Mesenchymal stem cell (in vitro differentiated cells and primary cell): ENCODE measurements at regions not wholly inside any gene's neighbourhood (a gene's known extent, or its start where the extent isn't known, plus 50 kb on each side); places are given as distances from the start of the nearest gene placed in this dataset.

Experiments
- DNase-seq: peaks from one replicate; pipeline ENCODE4 v3.0.0-alpha.2; 2013
- H2AFZ ChIP-seq: one replicate; pipeline ENCODE4 v1.6.1; 2013; ENCODE audit warnings: low read depth, mild to moderate bottlenecking, control low read depth, inconsistent platforms, low read length, moderate library complexity
- H2AK5ac ChIP-seq: 2 replicates; pipeline ENCODE4 v1.6.1; 2013; ENCODE audit warnings: low read length, moderate library complexity, mild to moderate bottlenecking, inconsistent platforms; ENCODE audit not compliant: severe bottlenecking
- H2BK120ac ChIP-seq: one replicate; pipeline ENCODE4 v1.6.1; 2013; ENCODE audit warnings: low read depth, mild to moderate bottlenecking, inconsistent platforms, low read length, moderate library complexity
- H2BK12ac ChIP-seq, 2 experiments: one replicate each; pipeline ENCODE4 v1.6.1; 2013; ENCODE audit warnings: inconsistent platforms in 2 of 2, low read length in 2 of 2, mild to moderate bottlenecking in 2 of 2, moderate library complexity in 2 of 2, control low read depth in 1 of 2
- H2BK15ac ChIP-seq: one replicate; pipeline ENCODE4 v1.6.1; 2013; ENCODE audit warnings: mild to moderate bottlenecking, low read depth, inconsistent platforms; ENCODE audit not compliant: poor library complexity, severe bottlenecking
- H2BK5ac ChIP-seq: 2 replicates; pipeline ENCODE4 v1.6.1; 2013; ENCODE audit warnings: low read depth, mild to moderate bottlenecking, low read length, control low read depth, inconsistent platforms; ENCODE audit not compliant: poor library complexity, severe bottlenecking
- H3K14ac ChIP-seq, 2 experiments: one replicate each; pipeline ENCODE4 v1.6.1; 2013; ENCODE audit warnings: inconsistent platforms in 2 of 2, low read length in 2 of 2, control low read depth in 1 of 2, mild to moderate bottlenecking in 1 of 2, moderate library complexity in 1 of 2
- H3K18ac ChIP-seq, 2 experiments: one replicate each; pipeline ENCODE4 v1.6.1; 2013; ENCODE audit warnings: inconsistent platforms in 2 of 2, low read length in 2 of 2, control low read depth in 1 of 2, low read depth in 1 of 2, mild to moderate bottlenecking in 1 of 2
- H3K23ac ChIP-seq, 2 experiments: one replicate each; pipeline ENCODE4 v1.6.1; 2013; ENCODE audit warnings: inconsistent platforms in 2 of 2, low read length in 2 of 2, mild to moderate bottlenecking in 2 of 2, moderate library complexity in 2 of 2, control low read depth in 1 of 2
- H3K27ac ChIP-seq: 2 replicates; pipeline ENCODE4 v1.5.1; 2013; ENCODE audit warnings: mild to moderate bottlenecking, moderate library complexity, low read length, control low read depth, inconsistent platforms; ENCODE audit not compliant: poor library complexity, severe bottlenecking
- H3K27me3 ChIP-seq, 2 experiments: 2 replicates each; pipeline versions ENCODE4 v1.6.1 to v1.7.0; 2013; ENCODE audit warnings: low read length in 2 of 2, mild to moderate bottlenecking in 2 of 2, moderate library complexity in 2 of 2, control low read depth in 1 of 2, inconsistent platforms in 1 of 2; ENCODE audit not compliant: control insufficient read depth in 1 of 2, insufficient read depth in 1 of 2
- H3K36me3 ChIP-seq, 2 experiments: 2 replicates each; pipeline versions ENCODE4 v1.6.1 to v1.7.0; 2013; ENCODE audit warnings: low read length in 2 of 2, control low read depth in 1 of 2, inconsistent platforms in 1 of 2, low read depth in 1 of 2, mild to moderate bottlenecking in 1 of 2; ENCODE audit not compliant: insufficient read depth in 2 of 2, control insufficient read depth in 1 of 2
- H3K4ac ChIP-seq, 2 experiments: one replicate each; pipeline ENCODE4 v1.6.1; 2013; ENCODE audit warnings: inconsistent platforms in 2 of 2, low read length in 2 of 2, mild to moderate bottlenecking in 2 of 2, moderate library complexity in 2 of 2, control low read depth in 1 of 2, low read depth in 1 of 2
- H3K4me1 ChIP-seq: 2 replicates; pipeline ENCODE4 v1.6.1; 2013; ENCODE audit warnings: low read depth, low read length, control low read depth; ENCODE audit not compliant: control insufficient read depth, insufficient read depth
- H3K4me2 ChIP-seq: 2 replicates; pipeline ENCODE4 v1.6.1; 2013; ENCODE audit warnings: low read length, mild to moderate bottlenecking, inconsistent platforms; ENCODE audit not compliant: poor library complexity, severe bottlenecking
- H3K4me3 ChIP-seq, 2 experiments: 2 replicates each; pipeline versions ENCODE4 v1.5.1 to v1.7.0; 2013; ENCODE audit warnings: low read length in 2 of 2, mild to moderate bottlenecking in 2 of 2, control low read depth in 1 of 2, low read depth in 1 of 2; ENCODE audit not compliant: insufficient read depth in 1 of 2
- H3K79me1 ChIP-seq: replicated peaks from 2 replicates; pipeline ENCODE4 v1.6.1; 2013; ENCODE audit warnings: mild to moderate bottlenecking, control low read depth, low read length, inconsistent platforms; ENCODE audit not compliant: poor library complexity, severe bottlenecking
- H3K9ac ChIP-seq: 2 replicates; pipeline ENCODE4 v1.7.0; 2013; ENCODE audit warnings: mild to moderate bottlenecking, low read length, moderate library complexity
- H3K9me3 ChIP-seq: 2 replicates; pipeline ENCODE4 v1.7.0; 2013; ENCODE audit warnings: mild to moderate bottlenecking, low read length; ENCODE audit not compliant: control insufficient read depth
- H4K8ac ChIP-seq: one replicate; pipeline ENCODE4 v1.6.1; 2013; ENCODE audit warnings: inconsistent platforms, mild to moderate bottlenecking, low read length, moderate library complexity
- H4K91ac ChIP-seq: one replicate; pipeline ENCODE4 v1.6.1; 2013; ENCODE audit warnings: mild to moderate bottlenecking, low read length, inconsistent platforms
- WGBS: methylation state at CpG from one replicate; pipeline ENCODE4 v1.1.7; 2013; ENCODE audit warnings: mixed read lengths; 5-methylcytosine and 5-hydroxymethylcytosine counted together

GRCh38 chr2:41622301-41622700, 425.5 kb upstream of the PKDCC start:
- H3K4me3 ChIP-seq: no peak overlapping the region
- H3K4ac ChIP-seq: no peak overlapping the region
- H4K8ac ChIP-seq: no peak overlapping the region
- 93% methylated on average over 4 of the region's 5 CpGs for WGBS
- no peaks in the 10 kb centered on the region for H3K36me3 ChIP-seq
- no peak overlapping the region for H3K14ac ChIP-seq
- no peak overlapping the region for H2BK120ac ChIP-seq
- H3K4me1 ChIP-seq: no peaks in the 10 kb centered on the region
- no peak for DNase-seq
- no peak overlapping the region for H3K9ac ChIP-seq
- no peak overlapping the region for H4K91ac ChIP-seq
- H3K18ac ChIP-seq: no peak overlapping the region
- H2BK5ac ChIP-seq: no peak overlapping the region
- H2AK5ac ChIP-seq: no peak overlapping the region
- no peaks in the 10 kb centered on the region for H3K27me3 ChIP-seq
- no peak overlapping the region for H2BK15ac ChIP-seq
- no peak overlapping the region for H2AFZ ChIP-seq
- no peak overlapping the region for H2BK12ac ChIP-seq
- H3K23ac ChIP-seq: no peak overlapping the region
- H3K4me2 ChIP-seq: no peak overlapping the region
- H3K9me3 ChIP-seq: no peaks in the 10 kb centered on the region
- H3K27ac ChIP-seq: no peak overlapping the region
- H3K79me1 ChIP-seq: no peaks in the 10 kb centered on the region

GRCh38 chr2:41626936-41627335, 420.9 kb upstream of the PKDCC start:
- Histone ChIP-seq H3K4me2 (no peak overlapping the region), H3K18ac (no peak overlapping the region), H4K91ac (no peak overlapping the region), H2BK5ac (no peak overlapping the region), H3K14ac (no peak overlapping the region), H2BK120ac (no peak overlapping the region), H3K27me3 (no peaks in the 10 kb centered on the region), H3K23ac (no peak overlapping the region), H3K9me3 (no peaks in the 10 kb centered on the region), H3K4me1 (no peaks in the 10 kb centered on the region), H3K4me3 (no peak overlapping the region), H4K8ac (no peak overlapping the region), H3K36me3 (no peaks in the 10 kb centered on the region), H3K4ac (no peak overlapping the region), H3K9ac (no peak overlapping the region), H3K27ac (no peak overlapping the region), H3K79me1 (no peaks in the 10 kb centered on the region), H2BK12ac (no peak overlapping the region), H2BK15ac (no peak overlapping the region), H2AFZ (no peak overlapping the region), H2AK5ac (no peak overlapping the region)
- no CpG with 5 or more reads among the region's 2 CpGs for whole genome bisulfite sequencing
- DNase-seq: no peak

GRCh38 chr2:41634686-41635085, 413.1 kb upstream of the PKDCC start:
- H3K79me1 ChIP-seq: no peaks in the 10 kb centered on the region
- no peak overlapping the region for H3K23ac ChIP-seq
- H3K9ac ChIP-seq: no peak overlapping the region
- H2AFZ ChIP-seq: no peak overlapping the region
- no peak overlapping the region for H2AK5ac ChIP-seq
- H3K4me1 ChIP-seq: no peaks in the 10 kb centered on the region
- H3K14ac ChIP-seq: no peak overlapping the region
- no peak overlapping the region for H3K18ac ChIP-seq
- H2BK12ac ChIP-seq: no peak overlapping the region
- H2BK120ac ChIP-seq: no peak overlapping the region
- H3K4me3 ChIP-seq: no peak overlapping the region
- no peak overlapping the region for H2BK15ac ChIP-seq
- H3K36me3 ChIP-seq: no peaks in the 10 kb centered on the region
- H4K8ac ChIP-seq: no peak overlapping the region
- H2BK5ac ChIP-seq: no peak overlapping the region
- H3K27ac ChIP-seq: no peak overlapping the region
- 63% methylated on average over 2 of the region's 2 CpGs for WGBS
- H3K27me3 ChIP-seq: peaks cover 0 to 8% of the 10 kb centered on the region in 2 experiments
- H3K9me3 ChIP-seq: peaks cover under 1% of the 10 kb centered on the region
- H3K4ac ChIP-seq: no peak overlapping the region
- no peak overlapping the region for H3K4me2 ChIP-seq
- DNase-seq: no peak
- H4K91ac ChIP-seq: no peak overlapping the region

GRCh38 chr2:41644936-41645335, 402.9 kb upstream of the PKDCC start:
- Histone ChIP-seq H2AFZ (no peak overlapping the region), H2BK15ac (no peak overlapping the region), H3K4me3 (no peak overlapping the region), H2AK5ac (no peak overlapping the region), H3K9ac (no peak overlapping the region), H2BK5ac (no peak overlapping the region), H3K14ac (no peak overlapping the region), H4K91ac (no peak overlapping the region), H3K23ac (no peak overlapping the region), H3K36me3 (no peaks in the 10 kb centered on the region), H3K4me1 (no peaks in the 10 kb centered on the region), H2BK12ac (no peak overlapping the region), H3K79me1 (no peaks in the 10 kb centered on the region), H3K27me3 (no peaks in the 10 kb centered on the region), H3K4me2 (no peak overlapping the region), H2BK120ac (no peak overlapping the region), H3K4ac (no peak overlapping the region), H3K18ac (no peak overlapping the region), H3K27ac (no peak overlapping the region), H4K8ac (no peak overlapping the region), H3K9me3 (no peaks in the 10 kb centered on the region)
- 100% methylated on average over 1 of the region's 2 CpGs for WGBS
- no peak for DNase-seq
